ENCODE measurements at regions not wholly inside any gene's neighbourhood (a gene's known extent, or its start where the extent isn't known, plus 50 kb on each side); places are given as distances from the start of the nearest gene placed in this dataset.

GRCh38 chr1:213697192-213697802 is 290.5 kb upstream of the PROX1 start:
- 87% methylated on average over 4 of the region's 4 CpGs for WGBS (ENCODE audit: insufficient coverage)
- no peak for TF ChIP-seq CTCF (IDR thresholded peaks at IDR 0.05)
- Mint-ChIP-seq H3K36me3 (no peaks in the 10 kb centered on the region), H3K27ac (no peak overlapping the region), H3K9me3 (peaks cover 1 to 6% (median 3%) of the 10 kb centered on the region in 7 donors), H3K4me3 (no peak overlapping the region), H3K27me3 (ENCODE audit: low read depth in 3 of 3) (no peaks in the 10 kb centered on the region), H3K4me1 (no peaks in the 10 kb centered on the region)
- no peaks in the 10 kb centered on the region for H3K36me3 ChIP-seq (replicated peaks in 1 of 2; ENCODE audit: control insufficient read depth in 1 of 2, insufficient read depth in 2 of 2, low read length in 2 of 2)
- no peaks in the 10 kb centered on the region for H4K20me1 ChIP-seq (ENCODE audit: insufficient read depth, low read length)
- H3K27ac ChIP-seq (ENCODE audit: low read depth in 1 of 2, low read length in 2 of 2): no peak overlapping the region
- no peaks in the 10 kb centered on the region for H3K9me3 ChIP-seq (replicated peaks in 1 of 2; ENCODE audit: control insufficient read depth in 1 of 2, insufficient read depth in 1 of 2, low read length in 2 of 2)
- no peaks in the 10 kb centered on the region for H3K79me2 ChIP-seq (ENCODE audit: insufficient read depth, low read length)
- H3K4me1 ChIP-seq (ENCODE audit: control insufficient read depth in 1 of 2, insufficient read depth in 2 of 2, low read length in 2 of 2): no peaks in the 10 kb centered on the region
- no peak for DNase-seq
- H3K9ac ChIP-seq (ENCODE audit: insufficient read depth, low read length, poor library complexity, severe bottlenecking): no peak overlapping the region
- intact Hi-C loops (cut with micrococcal nuclease): no loop called here
- no peaks in the 10 kb centered on the region for H3K27me3 ChIP-seq (ENCODE audit: control insufficient read depth in 2 of 2, insufficient read depth in 2 of 2, low read length in 2 of 2)
- H3K4me3 ChIP-seq (replicated peaks in 1 of 3; ENCODE audit: low read depth in 2 of 3, low read length in 3 of 3): no peak overlapping the region
- no peak overlapping the region for H3K4me2 ChIP-seq (replicated peaks; ENCODE audit: extremely low read depth, low read length, poor library complexity, severe bottlenecking)
- no peak overlapping the region for H2AFZ ChIP-seq (ENCODE audit: insufficient read depth, low read depth, low read length, poor library complexity, severe bottlenecking)

GRCh38 chr1:213698092-213698702 is 289.6 kb upstream of the PROX1 start:
- Histone ChIP-seq H3K27me3 (ENCODE audit: control insufficient read depth in 2 of 2, insufficient read depth in 2 of 2, low read length in 2 of 2) (no peaks in the 10 kb centered on the region), H3K4me3 (replicated peaks in 1 of 3; ENCODE audit: low read depth in 2 of 3, low read length in 3 of 3) (no peak overlapping the region), H3K4me2 (replicated peaks; ENCODE audit: extremely low read depth, low read length, poor library complexity, severe bottlenecking) (no peak overlapping the region), H2AFZ (ENCODE audit: insufficient read depth, low read depth, low read length, poor library complexity, severe bottlenecking) (no peak overlapping the region), H3K9ac (ENCODE audit: insufficient read depth, low read length, poor library complexity, severe bottlenecking) (no peak overlapping the region), H3K27ac (ENCODE audit: low read depth in 1 of 2, low read length in 2 of 2) (no peak overlapping the region), H4K20me1 (ENCODE audit: insufficient read depth, low read length) (no peaks in the 10 kb centered on the region), H3K36me3 (replicated peaks in 1 of 2; ENCODE audit: control insufficient read depth in 1 of 2, insufficient read depth in 2 of 2, low read length in 2 of 2) (no peaks in the 10 kb centered on the region), H3K9me3 (replicated peaks in 1 of 2; ENCODE audit: control insufficient read depth in 1 of 2, insufficient read depth in 1 of 2, low read length in 2 of 2) (no peaks in the 10 kb centered on the region), H3K79me2 (ENCODE audit: insufficient read depth, low read length) (no peaks in the 10 kb centered on the region), H3K4me1 (ENCODE audit: control insufficient read depth in 1 of 2, insufficient read depth in 2 of 2, low read length in 2 of 2) (no peaks in the 10 kb centered on the region)
- Mint-ChIP-seq H3K4me3 (no peak overlapping the region), H3K36me3 (no peaks in the 10 kb centered on the region), H3K9me3 (peaks cover 1 to 8% (median 3%) of the 10 kb centered on the region in 7 donors), H3K27me3 (ENCODE audit: low read depth in 3 of 3) (no peaks in the 10 kb centered on the region), H3K4me1 (no peaks in the 10 kb centered on the region), H3K27ac (no peak overlapping the region)
- DNase-seq: no peak
- WGBS (ENCODE audit: insufficient coverage): 85% methylated on average over 3 of the region's 5 CpGs
- intact Hi-C loops (cut with micrococcal nuclease): no loop called here
- no peak for TF ChIP-seq CTCF (IDR thresholded peaks at IDR 0.05)
